ENCODE measurements at regions not wholly inside any gene's neighbourhood (a gene's known extent, or its start where the extent isn't known, plus 50 kb on each side); places are given as distances from the start of the nearest gene placed in this dataset.

DNA sequence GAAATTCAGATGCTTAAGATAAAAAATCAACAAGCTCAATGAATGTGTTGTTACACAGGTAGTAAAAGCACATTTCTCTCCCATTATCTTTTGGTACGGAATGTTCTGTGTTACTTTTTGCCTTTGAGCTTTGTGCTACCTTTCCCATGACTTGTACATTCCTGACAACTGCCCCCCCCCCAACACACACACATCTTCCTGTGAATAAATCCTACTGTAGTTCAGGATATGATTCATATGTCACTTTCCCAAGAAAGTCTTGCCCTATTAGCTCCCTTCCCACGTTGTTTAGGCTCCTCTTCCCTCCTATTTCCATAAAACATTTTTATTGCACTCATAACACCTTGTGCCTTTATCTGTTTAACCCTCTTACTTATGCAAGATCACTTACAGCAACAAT is 442.6 kb upstream of the LRATD1 start:
- TF ChIP-seq, protein P1, sequence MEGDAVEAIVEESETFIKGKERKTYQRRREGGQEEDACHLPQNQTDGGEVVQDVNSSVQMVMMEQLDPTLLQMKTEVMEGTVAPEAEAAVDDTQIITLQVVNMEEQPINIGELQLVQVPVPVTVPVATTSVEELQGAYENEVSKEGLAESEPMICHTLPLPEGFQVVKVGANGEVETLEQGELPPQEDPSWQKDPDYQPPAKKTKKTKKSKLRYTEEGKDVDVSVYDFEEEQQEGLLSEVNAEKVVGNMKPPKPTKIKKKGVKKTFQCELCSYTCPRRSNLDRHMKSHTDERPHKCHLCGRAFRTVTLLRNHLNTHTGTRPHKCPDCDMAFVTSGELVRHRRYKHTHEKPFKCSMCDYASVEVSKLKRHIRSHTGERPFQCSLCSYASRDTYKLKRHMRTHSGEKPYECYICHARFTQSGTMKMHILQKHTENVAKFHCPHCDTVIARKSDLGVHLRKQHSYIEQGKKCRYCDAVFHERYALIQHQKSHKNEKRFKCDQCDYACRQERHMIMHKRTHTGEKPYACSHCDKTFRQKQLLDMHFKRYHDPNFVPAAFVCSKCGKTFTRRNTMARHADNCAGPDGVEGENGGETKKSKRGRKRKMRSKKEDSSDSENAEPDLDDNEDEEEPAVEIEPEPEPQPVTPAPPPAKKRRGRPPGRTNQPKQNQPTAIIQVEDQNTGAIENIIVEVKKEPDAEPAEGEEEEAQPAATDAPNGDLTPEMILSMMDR (IDR thresholded peaks at IDR 0.05): no peak
- TF ChIP-seq POLR2A (IDR thresholded peaks at IDR 0.05) (no peak), EP300 (IDR thresholded peaks at IDR 0.05) (no peak), POLR2AphosphoS5 (IDR thresholded peaks at IDR 0.05) (no peak)

All from suprapubic skin (tissue), 4 donors.